Bronchial epithelial cell (primary cell): ENCODE measurements at regions not wholly inside any gene's neighbourhood (a gene's known extent, or its start where the extent isn't known, plus 50 kb on each side); places are given as distances from the start of the nearest gene placed in this dataset.
"Not testable (repeated sequence)": the region's sequence is repeated elsewhere in the genome, so short reads cannot be mapped to it uniquely, and the experiment has no call there.

Source experiments
- DNase-seq: peaks from one replicate; pipeline ENCODE4 v3.0.0-alpha.2; 2010; ENCODE audit warnings: low read depth
- FAIRE-seq: peaks from 2 replicates; lab custom pipeline; 2011; peaks lifted over from hg19 to GRCh38; lab: Jason Lieb, UNC
- H3K27me3 ChIP-seq: 2 replicates; pipeline ENCODE4 v1.5.1; 2011; ENCODE audit warnings: low read length; ENCODE audit not compliant: control insufficient read depth, insufficient read depth
- H3K36me3 ChIP-seq: 2 replicates; pipeline ENCODE4 v1.5.1; 2011; ENCODE audit warnings: low read length; ENCODE audit not compliant: control insufficient read depth, insufficient read depth
- H3K4me3 ChIP-seq: 2 replicates; pipeline ENCODE4 v1.5.1; 2011; ENCODE audit warnings: mild to moderate bottlenecking, low read depth, low read length, control low read depth
- TF ChIP-seq, protein P1 (sequence below): IDR thresholded peaks from 2 replicates; pipeline ENCODE4 v1.5.1; 2011; ENCODE audit warnings: mild to moderate bottlenecking, moderate library complexity, low read length, control low read depth, inconsistent platforms; ENCODE audit not compliant: insufficient read depth, severe bottlenecking

DNA sequence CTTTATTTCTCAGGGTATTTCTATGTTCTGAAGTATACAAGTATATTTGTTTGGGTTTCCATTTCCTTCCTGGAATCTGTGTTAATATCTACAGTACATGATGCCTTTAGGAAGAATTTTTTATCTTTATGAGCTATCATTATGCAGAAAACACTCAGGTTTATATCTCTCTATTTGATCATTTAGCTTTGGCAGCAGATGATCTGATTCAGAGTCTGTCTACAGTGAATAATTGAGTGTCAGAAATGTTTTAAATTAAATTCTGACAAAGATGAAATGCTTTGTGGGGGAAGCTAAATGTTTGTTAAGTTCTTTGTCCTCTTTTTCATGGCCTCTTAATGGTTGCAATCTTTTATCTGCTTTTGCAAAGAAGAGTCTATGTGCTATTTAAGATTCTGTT lies 2141.0 kb upstream of the ACO1 start:
- TF ChIP-seq, protein P1, sequence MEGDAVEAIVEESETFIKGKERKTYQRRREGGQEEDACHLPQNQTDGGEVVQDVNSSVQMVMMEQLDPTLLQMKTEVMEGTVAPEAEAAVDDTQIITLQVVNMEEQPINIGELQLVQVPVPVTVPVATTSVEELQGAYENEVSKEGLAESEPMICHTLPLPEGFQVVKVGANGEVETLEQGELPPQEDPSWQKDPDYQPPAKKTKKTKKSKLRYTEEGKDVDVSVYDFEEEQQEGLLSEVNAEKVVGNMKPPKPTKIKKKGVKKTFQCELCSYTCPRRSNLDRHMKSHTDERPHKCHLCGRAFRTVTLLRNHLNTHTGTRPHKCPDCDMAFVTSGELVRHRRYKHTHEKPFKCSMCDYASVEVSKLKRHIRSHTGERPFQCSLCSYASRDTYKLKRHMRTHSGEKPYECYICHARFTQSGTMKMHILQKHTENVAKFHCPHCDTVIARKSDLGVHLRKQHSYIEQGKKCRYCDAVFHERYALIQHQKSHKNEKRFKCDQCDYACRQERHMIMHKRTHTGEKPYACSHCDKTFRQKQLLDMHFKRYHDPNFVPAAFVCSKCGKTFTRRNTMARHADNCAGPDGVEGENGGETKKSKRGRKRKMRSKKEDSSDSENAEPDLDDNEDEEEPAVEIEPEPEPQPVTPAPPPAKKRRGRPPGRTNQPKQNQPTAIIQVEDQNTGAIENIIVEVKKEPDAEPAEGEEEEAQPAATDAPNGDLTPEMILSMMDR: no peak
- no peak for DNase-seq
- Histone ChIP-seq H3K36me3 (no peaks in the 10 kb centered on the region), H3K4me3 (no peak overlapping the region), H3K27me3 (no peaks in the 10 kb centered on the region)
- no peak for FAIRE-seq

DNA sequence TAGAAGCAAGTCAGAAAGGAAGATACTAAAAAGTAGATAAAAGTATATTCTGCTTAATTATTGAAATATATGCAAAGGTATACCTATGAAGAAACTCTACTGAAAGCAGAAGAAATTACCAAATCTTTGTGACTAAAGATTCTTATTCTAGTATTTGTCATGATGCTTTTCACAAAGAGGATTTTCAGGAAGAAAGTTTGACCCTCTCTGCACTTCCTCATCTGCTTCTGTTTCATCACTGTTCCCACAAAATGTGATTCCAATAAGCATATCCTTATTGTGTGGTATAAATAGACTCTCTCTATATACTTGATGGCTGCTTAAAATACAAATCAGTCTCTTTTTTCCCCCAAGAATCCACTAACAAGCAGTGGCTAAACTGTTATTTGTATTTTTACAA lies 2139.6 kb upstream of the ACO1 start:
- Histone ChIP-seq H3K27me3 (no peaks in the 10 kb centered on the region), H3K36me3 (no peaks in the 10 kb centered on the region), H3K4me3 (no peak overlapping the region)
- TF ChIP-seq, protein P1: no peak
- no peak for DNase-seq
- no peak for FAIRE-seq

DNA sequence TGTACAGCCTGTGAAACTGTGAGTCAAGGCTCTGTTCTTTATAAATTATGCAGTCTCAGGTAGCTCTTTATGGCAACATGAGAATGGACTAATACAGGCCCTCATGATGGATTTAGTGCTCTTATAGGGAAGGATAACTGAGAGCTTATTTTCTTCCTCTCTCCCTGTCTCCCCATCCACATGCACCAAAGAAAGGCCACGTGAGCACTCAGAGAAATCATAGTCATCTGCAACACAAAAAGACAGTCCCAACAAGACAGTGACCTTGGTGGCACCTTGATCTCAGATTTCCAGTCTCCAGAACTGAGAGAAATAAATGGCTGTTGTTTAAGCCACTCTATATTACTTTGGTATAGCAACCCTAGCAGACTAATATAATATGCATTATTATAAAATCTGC lies 2133.6 kb upstream of the ACO1 start:
- TF ChIP-seq, protein P1: no peak
- FAIRE-seq: no peak
- no peak overlapping the region for H3K4me3 ChIP-seq
- no peaks in the 10 kb centered on the region for H3K36me3 ChIP-seq
- H3K27me3 ChIP-seq: no peaks in the 10 kb centered on the region
- no peak for DNase-seq

DNA sequence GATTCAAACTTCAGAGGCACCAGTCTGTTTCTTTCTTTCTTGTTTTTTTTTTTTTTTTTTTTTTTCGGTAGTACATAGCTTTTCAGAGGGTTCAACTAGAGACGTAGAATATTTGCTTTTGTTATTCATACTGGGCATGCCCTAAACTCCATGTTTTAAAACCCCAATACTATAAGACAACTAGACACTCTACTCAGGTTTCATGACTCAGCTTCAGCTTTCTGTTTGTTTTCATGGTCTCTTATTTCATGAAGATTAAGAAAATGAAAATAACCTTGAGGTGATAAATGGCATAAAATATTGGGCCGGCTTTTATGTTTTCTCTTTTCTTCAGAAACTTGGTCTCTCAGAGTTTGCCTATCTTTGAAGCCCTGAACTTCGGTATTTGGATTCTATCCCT lies 2126.3 kb upstream of the ACO1 start:
- TF ChIP-seq, protein P1: no peak
- no peaks in the 10 kb centered on the region for H3K36me3 ChIP-seq
- DNase-seq (no peak), FAIRE-seq (no peak)
- H3K4me3 ChIP-seq: no peak overlapping the region
- no peaks in the 10 kb centered on the region for H3K27me3 ChIP-seq

DNA sequence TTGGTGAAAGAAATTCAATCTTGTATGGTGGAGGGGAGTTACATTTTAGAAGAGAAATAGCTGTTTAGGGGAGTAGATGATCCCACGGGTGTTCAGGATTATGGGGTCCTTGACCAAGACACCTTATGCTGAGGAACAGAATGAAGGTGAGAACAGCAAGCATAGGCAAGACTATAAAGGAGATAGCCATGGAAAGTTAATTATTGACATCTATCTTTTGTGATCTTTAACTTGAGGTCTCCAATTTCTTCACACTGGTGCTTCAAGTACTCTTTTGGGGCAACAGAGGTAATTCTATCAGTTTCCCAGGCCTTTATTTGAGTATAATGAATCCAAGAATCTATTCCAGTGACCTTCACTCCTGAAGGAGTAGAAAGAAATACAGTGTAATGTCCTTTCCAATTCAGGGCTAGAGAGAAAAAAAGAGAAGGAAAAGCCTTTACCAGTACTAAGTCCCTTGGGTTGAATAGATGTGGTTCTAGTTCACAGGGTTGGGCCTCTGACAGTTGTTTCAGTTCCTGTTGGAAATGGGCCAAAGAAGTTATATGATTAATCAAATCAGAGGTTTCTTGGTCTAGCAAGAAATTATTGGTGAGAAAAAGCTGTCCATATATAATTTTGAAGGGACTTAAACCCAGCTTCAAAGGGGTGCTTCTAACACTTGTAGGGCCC lies 2104.1 kb upstream of the ACO1 start:
- DNase-seq: no peak
- TF ChIP-seq, protein P1: no peak
- Histone ChIP-seq H3K36me3 (no peaks in the 10 kb centered on the region), H3K27me3 (no peaks in the 10 kb centered on the region), H3K4me3 (no peak overlapping the region)
- FAIRE-seq: no peak

DNA sequence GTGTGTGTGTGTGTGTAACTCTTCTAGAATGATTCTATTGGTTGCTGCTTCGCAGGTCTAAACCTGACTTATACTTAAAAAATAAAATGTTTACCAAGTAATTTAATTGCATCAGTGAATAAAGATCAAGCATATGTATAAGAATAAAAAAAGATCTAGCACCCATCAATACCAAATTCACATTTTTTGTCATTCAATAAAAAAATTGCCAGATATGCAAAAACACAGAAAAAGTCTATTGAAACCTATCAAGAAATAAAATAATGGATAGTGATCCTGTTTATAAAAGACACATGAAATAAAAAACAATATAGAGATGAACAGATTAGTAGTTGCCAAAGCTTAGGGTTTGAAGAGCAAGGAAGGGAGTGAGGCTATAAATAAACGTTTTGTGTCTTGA lies 2095.0 kb upstream of the ACO1 start:
- Histone ChIP-seq H3K4me3 (no peak overlapping the region), H3K36me3 (no peaks in the 10 kb centered on the region), H3K27me3 (no peaks in the 10 kb centered on the region)
- FAIRE-seq (no peak), DNase-seq (no peak)
- TF ChIP-seq, protein P1: no peak

DNA sequence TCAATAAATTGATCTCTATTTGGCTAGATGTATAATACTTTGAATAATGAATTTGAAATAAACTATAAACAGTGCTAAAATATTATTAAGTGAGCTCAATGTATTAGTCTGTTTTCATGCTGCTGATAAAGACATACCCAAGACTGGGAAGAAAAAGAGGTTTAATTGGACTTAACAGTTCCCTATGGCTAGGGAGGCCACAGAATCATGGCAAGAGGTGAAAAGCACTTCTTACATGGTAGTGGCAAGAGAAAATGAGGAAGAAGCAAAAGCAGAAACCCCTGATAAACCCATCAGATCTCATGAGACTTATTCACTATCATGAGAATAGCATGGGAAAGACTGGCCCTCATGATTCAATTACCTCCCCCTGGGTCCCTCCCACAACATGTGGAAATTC lies 2092.4 kb upstream of the ACO1 start:
- not testable (repeated sequence) for H3K4me3 ChIP-seq, H3K36me3 ChIP-seq, FAIRE-seq, H3K27me3 ChIP-seq, DNase-seq
